ENCODE measurements at regions not wholly inside any gene's neighbourhood (a gene's known extent, or its start where the extent isn't known, plus 50 kb on each side); places are given as distances from the start of the nearest gene placed in this dataset.

DNA sequence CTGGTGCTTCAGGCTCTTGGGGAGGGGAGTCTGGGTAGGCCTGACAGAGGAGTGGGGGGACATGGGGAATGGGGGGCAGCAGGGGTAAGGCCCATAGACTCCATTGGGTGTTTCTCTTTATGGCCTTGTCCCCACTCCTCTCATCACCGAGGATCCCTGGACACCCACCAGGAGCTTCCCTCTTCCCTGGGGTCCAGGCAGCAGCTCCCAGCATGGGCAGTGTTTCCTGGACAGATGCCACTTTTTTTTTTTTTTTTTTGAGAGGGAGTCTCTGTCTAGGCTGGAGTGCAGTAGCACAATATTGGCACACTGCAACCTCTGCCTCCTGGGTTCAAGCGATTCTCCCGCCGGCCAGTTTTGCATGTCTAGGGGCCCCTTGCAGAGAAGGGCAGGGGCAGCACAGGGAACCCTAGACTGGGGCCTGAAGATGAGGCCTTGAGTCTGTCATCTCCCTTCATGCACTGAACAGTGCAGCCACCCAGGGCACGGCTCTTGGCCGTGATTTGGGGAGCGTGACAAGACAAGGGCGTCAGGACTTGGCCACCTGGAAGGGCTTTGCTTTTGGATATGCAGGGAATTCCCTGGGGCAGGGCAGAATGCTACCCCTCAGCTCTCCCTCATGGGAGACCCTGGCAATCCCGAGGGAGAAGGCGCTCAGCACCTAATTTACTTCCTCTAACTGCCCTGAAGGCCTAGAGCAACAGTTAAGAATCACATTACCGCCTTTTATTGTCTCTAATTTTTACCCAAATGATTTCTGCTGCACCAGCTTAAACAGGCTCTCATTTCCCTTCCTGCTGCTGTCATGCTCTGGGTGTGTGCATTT, 213.9 kb upstream of the ZNF536 start:
- TF ChIP-seq CTCF (IDR thresholded peaks at IDR 0.05) (no peak), POLR2A (IDR thresholded peaks at IDR 0.05) (no peak)

Measured in esophagus squamous epithelium (tissue), 4 donors.